A549 (cell line): ENCODE measurements at regions not wholly inside any gene's neighbourhood (a gene's known extent, or its start where the extent isn't known, plus 50 kb on each side); places are given as distances from the start of the nearest gene placed in this dataset.

Experiments used
- ATAC-seq, 2 experiments: fragments of 200-7000 bp in 1 of 2; fragments of >200 bp in 1 of 2; cut with Nextera tagmentation in 1 of 2; cut with Tn5 transposase in 1 of 2; 3 replicates each; pipeline versions ENCODE4 v1.8.0 to v1.9.1; 2018 to 2020; ENCODE audit warnings: mild to moderate bottlenecking in 1 of 2, moderate library complexity in 1 of 2
- CTCF ChIA-PET: fragments of 300-600 bp; sonication (Branson Sonifier 250); formaldehyde crosslinking; extraction: SDS; loops from one replicate; lab custom pipeline; 2021; ENCODE audit warnings: antibody characterized with exemption, inconsistent platforms; lab: Yijun Ruan, JAX
- POLR2A ChIA-PET: fragments of 350-600 bp; formaldehyde crosslinking; extraction: SDS; loops from one replicate; lab custom pipeline; 2021; ENCODE audit warnings: antibody characterized with exemption, inconsistent platforms; lab: Yijun Ruan, JAX
- DNase-seq, 2 experiments: peaks; one replicate each; pipeline versions ENCODE4 v3.0.0 to v3.0.0-alpha.2; 2011 to 2016; ENCODE audit warnings: low read depth in 1 of 2, low spot score in 1 of 2
- FAIRE-seq: peaks from 2 replicates; lab custom pipeline; 2011; peaks lifted over from hg19 to GRCh38; lab: Jason Lieb, UNC
- H3K27ac ChIP-seq, 2 experiments: fragments of >200 bp; sonication (Bioruptor Twin); formaldehyde crosslinking; 3 replicates each; pipeline ENCODE4 v1.5.1; 2016 to 2017
- H3K4me1 ChIP-seq: fragments of >200 bp; sonication (Bioruptor Twin); formaldehyde crosslinking; 3 replicates; pipeline ENCODE4 v1.6.1; 2016
- H3K4me2 ChIP-seq: fragments of >200 bp; sonication (Bioruptor Twin); formaldehyde crosslinking; 3 replicates; pipeline ENCODE4 v1.6.1; 2016
- H3K4me3 ChIP-seq: fragments of >200 bp; sonication (Bioruptor Twin); formaldehyde crosslinking; 3 replicates; pipeline ENCODE4 v1.5.1; 2016
- H3K9me3 ChIP-seq: fragments of >200 bp; sonication (Bioruptor Twin); formaldehyde crosslinking; 3 replicates; pipeline ENCODE4 v1.6.1; 2016
- ATOH8 ChIP-seq: fragments of 250-450 bp; sonication (Bioruptor Pico); IDR thresholded peaks from 2 replicates; pipeline ENCODE4 v1.5.0; 2020; ENCODE audit warnings: low read depth, mild to moderate bottlenecking, moderate library complexity
- CHD2 ChIP-seq: fragments of 150-350 bp; IDR thresholded peaks from 2 replicates; pipeline ENCODE4 v1.6.1; 2014; ENCODE audit warnings: low read length; ENCODE audit not compliant: partially characterized antibody
- EHMT2 ChIP-seq: fragments of 200-600 bp; sonication (generic); IDR thresholded peaks from 2 replicates; pipeline ENCODE4 v1.6.1; 2016; ENCODE audit warnings: antibody characterized with exemption, low read depth, mild to moderate bottlenecking, moderate library complexity
- EP300 ChIP-seq, 2 experiments: fragments of >200 bp; sonication (Bioruptor Twin); formaldehyde crosslinking; IDR thresholded peaks; 2 replicates in 1 of 2; 3 replicates in 1 of 2; pipeline ENCODE4 v1.6.1; 2016 to 2017
- ESRRA ChIP-seq: fragments of 150-350 bp; IDR thresholded peaks from 2 replicates; pipeline ENCODE4 v1.6.1; 2014; ENCODE audit warnings: mild to moderate bottlenecking, low read length, borderline replicate concordance
- FOSB ChIP-seq: fragments of 250-450 bp; sonication (Bioruptor Pico); IDR thresholded peaks from 2 replicates; pipeline ENCODE4 v1.5.0; 2020; ENCODE audit warnings: mild to moderate bottlenecking, moderate library complexity
- FOSL2 ChIP-seq, 2 experiments: fragments of 450-650 bp in 1 of 2; fragments of >200 bp in 1 of 2; sonication (Bioruptor Twin) in 1 of 2; formaldehyde crosslinking; IDR thresholded peaks; 2 replicates each; pipeline versions ENCODE4 v1.5.0 to v1.6.1; 2016 to 2020; ENCODE audit warnings: mild to moderate bottlenecking in 1 of 2, moderate library complexity in 1 of 2
- FOXS1 ChIP-seq: fragments of 250-450 bp; sonication (Bioruptor Pico); IDR thresholded peaks from 2 replicates; pipeline ENCODE4 v1.5.0; 2020; ENCODE audit warnings: mild to moderate bottlenecking, moderate library complexity
- HMGXB4 ChIP-seq: fragments of 250-450 bp; sonication (Bioruptor Pico); IDR thresholded peaks from 2 replicates; pipeline ENCODE4 v1.5.0; 2021; ENCODE audit warnings: mild to moderate bottlenecking, moderate library complexity, borderline replicate concordance
- HOXA7 ChIP-seq: fragments of 250-450 bp; sonication (Bioruptor Pico); IDR thresholded peaks from 2 replicates; pipeline ENCODE4 v1.5.0; 2020; ENCODE audit warnings: mild to moderate bottlenecking, moderate library complexity
- HOXB13 ChIP-seq: fragments of 250-450 bp; sonication (Bioruptor Pico); IDR thresholded peaks from 2 replicates; pipeline ENCODE4 v1.5.0; 2020; ENCODE audit warnings: low read depth, mild to moderate bottlenecking, moderate library complexity
- HOXB5 ChIP-seq: fragments of 250-450 bp; sonication (Bioruptor Pico); IDR thresholded peaks from 2 replicates; pipeline ENCODE4 v1.5.0; 2020; ENCODE audit warnings: mild to moderate bottlenecking, moderate library complexity
- MAFK ChIP-seq: fragments of 450-650 bp; IDR thresholded peaks from 2 replicates; pipeline ENCODE4 v1.6.1; 2014; ENCODE audit not compliant: partially characterized antibody
- MAX ChIP-seq: IDR thresholded peaks from 2 replicates; pipeline ENCODE4 v1.6.1; 2012
- NR3C1 ChIP-seq: fragments of >200 bp; sonication (Bioruptor Twin); formaldehyde crosslinking; IDR thresholded peaks from 3 replicates; pipeline ENCODE4 v1.6.1; 2017
- PHF8 ChIP-seq: fragments of 200-600 bp; sonication (generic); IDR thresholded peaks from 2 replicates; pipeline ENCODE4 v1.6.1; 2016; ENCODE audit warnings: low read depth, mild to moderate bottlenecking, antibody characterized with exemption, moderate library complexity, borderline replicate concordance
- POLR2A ChIP-seq: IDR thresholded peaks from 2 replicates; pipeline ENCODE4 v1.6.1; 2012; ENCODE audit warnings: mild to moderate bottlenecking, low read length
- RARB ChIP-seq: fragments of 250-450 bp; sonication (Bioruptor Pico); IDR thresholded peaks from 2 replicates; pipeline ENCODE4 v1.8.0; 2021; ENCODE audit warnings: mild to moderate bottlenecking, moderate library complexity
- RCOR1 ChIP-seq: fragments of 150-350 bp; IDR thresholded peaks from 2 replicates; pipeline ENCODE4 v1.6.1; 2014; ENCODE audit warnings: antibody characterized with exemption, low read length, low read depth
- RFX5 ChIP-seq: fragments of 450-650 bp; IDR thresholded peaks from 2 replicates; pipeline ENCODE4 v1.7.1; 2014; ENCODE audit warnings: antibody characterized with exemption, mild to moderate bottlenecking, moderate library complexity
- TFCP2L1 ChIP-seq: fragments of 250-450 bp; sonication (Bioruptor Pico); IDR thresholded peaks from 2 replicates; pipeline ENCODE4 v1.5.0; 2021; ENCODE audit warnings: mild to moderate bottlenecking
- WGBS: methylation state at CpG from one replicate; pipeline ENCODE4 v1.1.6; 2017; ENCODE audit errors: missing lambda C conversion rate; 5-methylcytosine and 5-hydroxymethylcytosine counted together
- TF ChIP-seq, protein P1 (sequence below): fragments of 450-650 bp; IDR thresholded peaks from 2 replicates; pipeline ENCODE4 v1.6.1; 2014; ENCODE audit warnings: antibody characterized with exemption
- TF ChIP-seq, protein P2 (sequence below): fragments of >200 bp; sonication (Bioruptor Twin); formaldehyde crosslinking; IDR thresholded peaks from 3 replicates; pipeline ENCODE4 v1.5.1; 2016

DNA sequence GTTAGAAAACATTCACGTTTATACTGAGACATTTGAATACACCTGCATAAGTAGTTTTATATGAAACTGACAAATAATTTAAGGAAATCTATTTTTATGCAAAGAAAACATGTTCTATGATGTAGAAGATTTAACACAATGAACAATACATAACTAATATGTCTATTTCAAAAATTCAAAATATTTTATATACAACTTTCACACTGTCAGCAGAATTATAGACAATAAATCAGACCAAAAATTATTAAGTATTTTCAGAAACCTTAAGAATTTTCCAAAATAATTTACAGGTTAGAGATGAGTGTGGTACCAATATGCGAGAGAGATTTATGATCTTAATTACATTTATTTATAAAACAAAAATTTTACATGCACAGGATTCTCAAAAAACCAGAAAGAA lies 1561.0 kb upstream of the ZEB2 start:
- no peak overlapping the region for H3K27ac ChIP-seq
- H3K4me1 ChIP-seq: no peaks in the 10 kb centered on the region
- H3K4me3 ChIP-seq: no peak overlapping the region
- no peaks in the 10 kb centered on the region for H3K9me3 ChIP-seq
- POLR2A ChIA-PET: no interaction called here
- no peak for ATAC-seq
- 47% methylated on average over 2 of the region's 2 CpGs for WGBS
- DNase-seq: no peak
- no peak for FAIRE-seq
- CTCF ChIA-PET: no interaction called here
- H3K4me2 ChIP-seq: no peak overlapping the region
- no peak for TF ChIP-seq TFCP2L1 (CRISPR knock-in tag)
- peak; percentile 5 for TF ChIP-seq MAFK
- TF ChIP-seq POLR2A: no peak
- no peak for TF ChIP-seq RCOR1

GRCh38 chr2:146079216-146079615 lies 1559.3 kb upstream of the ZEB2 start:
- ChIA-PET CTCF (no interaction called here), POLR2A (no interaction called here)
- H3K4me2 ChIP-seq: no peak overlapping the region
- H3K9me3 ChIP-seq: no peaks in the 10 kb centered on the region
- no peaks in the 10 kb centered on the region for H3K4me1 ChIP-seq
- no peak overlapping the region for H3K4me3 ChIP-seq
- no peak overlapping the region for H3K27ac ChIP-seq
- WGBS: 13% methylated on average over 1 of the region's 1 CpG
- DNase-seq (no peak), ATAC-seq (no peak)
- no peak for TF ChIP-seq HOXB13
- no peak for TF ChIP-seq FOXS1 (CRISPR knock-in tag)
- TF ChIP-seq, protein P1, sequence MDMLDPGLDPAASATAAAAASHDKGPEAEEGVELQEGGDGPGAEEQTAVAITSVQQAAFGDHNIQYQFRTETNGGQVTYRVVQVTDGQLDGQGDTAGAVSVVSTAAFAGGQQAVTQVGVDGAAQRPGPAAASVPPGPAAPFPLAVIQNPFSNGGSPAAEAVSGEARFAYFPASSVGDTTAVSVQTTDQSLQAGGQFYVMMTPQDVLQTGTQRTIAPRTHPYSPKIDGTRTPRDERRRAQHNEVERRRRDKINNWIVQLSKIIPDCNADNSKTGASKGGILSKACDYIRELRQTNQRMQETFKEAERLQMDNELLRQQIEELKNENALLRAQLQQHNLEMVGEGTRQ: no peak
- TF ChIP-seq HOXB5 (CRISPR knock-in tag): no peak
- no peak for TF ChIP-seq ATOH8 (CRISPR knock-in tag)
- no peak for TF ChIP-seq FOSB (CRISPR knock-in tag)
- no peak for TF ChIP-seq ESRRA
- no peak for TF ChIP-seq RFX5
- no peak for TF ChIP-seq POLR2A
- no peak for TF ChIP-seq CHD2
- TF ChIP-seq FOSL2 (IDR thresholded peaks at IDR 0.05): no peak
- TF ChIP-seq FOSL2 (CRISPR knock-in tag; IDR thresholded peaks at IDR 0.05): no peak
- TF ChIP-seq, protein P2, sequence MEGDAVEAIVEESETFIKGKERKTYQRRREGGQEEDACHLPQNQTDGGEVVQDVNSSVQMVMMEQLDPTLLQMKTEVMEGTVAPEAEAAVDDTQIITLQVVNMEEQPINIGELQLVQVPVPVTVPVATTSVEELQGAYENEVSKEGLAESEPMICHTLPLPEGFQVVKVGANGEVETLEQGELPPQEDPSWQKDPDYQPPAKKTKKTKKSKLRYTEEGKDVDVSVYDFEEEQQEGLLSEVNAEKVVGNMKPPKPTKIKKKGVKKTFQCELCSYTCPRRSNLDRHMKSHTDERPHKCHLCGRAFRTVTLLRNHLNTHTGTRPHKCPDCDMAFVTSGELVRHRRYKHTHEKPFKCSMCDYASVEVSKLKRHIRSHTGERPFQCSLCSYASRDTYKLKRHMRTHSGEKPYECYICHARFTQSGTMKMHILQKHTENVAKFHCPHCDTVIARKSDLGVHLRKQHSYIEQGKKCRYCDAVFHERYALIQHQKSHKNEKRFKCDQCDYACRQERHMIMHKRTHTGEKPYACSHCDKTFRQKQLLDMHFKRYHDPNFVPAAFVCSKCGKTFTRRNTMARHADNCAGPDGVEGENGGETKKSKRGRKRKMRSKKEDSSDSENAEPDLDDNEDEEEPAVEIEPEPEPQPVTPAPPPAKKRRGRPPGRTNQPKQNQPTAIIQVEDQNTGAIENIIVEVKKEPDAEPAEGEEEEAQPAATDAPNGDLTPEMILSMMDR: no peak
- TF ChIP-seq, all 56 proteins: peak for 0
- FAIRE-seq: no peak

- DNase-seq: no peak
- ChIA-PET POLR2A (no interaction called here), CTCF (no interaction called here)
- WGBS: 8% methylated on average over 1 of the region's 1 CpG
- ATAC-seq: no peak
- FAIRE-seq: no peak
- H3K4me1 ChIP-seq: no peaks in the 10 kb centered on the region
- no peaks in the 10 kb centered on the region for H3K9me3 ChIP-seq
- H3K4me3 ChIP-seq: no peak overlapping the region
- H3K4me2 ChIP-seq: no peak overlapping the region
- TF ChIP-seq, protein P1: no peak
- no peak for TF ChIP-seq FOSB (CRISPR knock-in tag)
- no peak for TF ChIP-seq MAX
- no peak overlapping the region for H3K27ac ChIP-seq
These were observed 1557.2 kb upstream of the ZEB2 start for GRCh38 chr2:146077156-146077555.

- FAIRE-seq (no peak), DNase-seq (no peak), ATAC-seq (no peak)
- H3K9me3 ChIP-seq: peaks cover 3% of the 10 kb centered on the region; the same call in 1 of the 3 replicates
- no peak for TF ChIP-seq MAX
- TF ChIP-seq HMGXB4 (CRISPR knock-in tag): no peak
- no peak for TF ChIP-seq RARB (CRISPR knock-in tag)
- TF ChIP-seq HOXA7 (CRISPR knock-in tag): no peak
- TF ChIP-seq PHF8: no peak
- TF ChIP-seq EP300 (IDR thresholded peaks at IDR 0.05): no peak
- no peak for TF ChIP-seq TFCP2L1 (CRISPR knock-in tag)
- TF ChIP-seq NR3C1: no peak
- no peak for TF ChIP-seq EHMT2
- H3K4me1 ChIP-seq: no peaks in the 10 kb centered on the region
- H3K4me3 ChIP-seq: no peak overlapping the region
- ChIA-PET CTCF (no interaction called here), POLR2A (no interaction called here)
- no peak overlapping the region for H3K4me2 ChIP-seq
- no peak overlapping the region for H3K27ac ChIP-seq
These were observed 1548.1 kb upstream of the ZEB2 start for GRCh38 chr2:146068051-146068450.
